K562 (cell line): ENCODE measurements at regions not wholly inside any gene's neighbourhood (a gene's known extent, or its start where the extent isn't known, plus 50 kb on each side); places are given as distances from the start of the nearest gene placed in this dataset.
A peak's percentile ranks its signal among the peaks of the same experiment; 100 is the strongest.

Experiments used
- ATF1 ChIP-seq, 2 experiments: fragments of 450-650 bp in 1 of 2; IDR thresholded peaks; 2 replicates each; pipeline ENCODE4 v1.6.1; 2016; ENCODE audit warnings: missing compliant biosample characterization in 1 of 2, missing genetic modification characterization in 1 of 2
- CC2D1A ChIP-seq: fragments of 450-650 bp; IDR thresholded peaks from 2 replicates; pipeline ENCODE4 v1.6.1; 2017; ENCODE audit warnings: mild to moderate bottlenecking
- POLR2A ChIP-seq: fragments of 450-650 bp; conservative IDR thresholded peaks from 2 replicates; pipeline ENCODE4 v1.6.1; 2016
- TCF7L2 ChIP-seq: fragments of 150-350 bp; IDR thresholded peaks from 2 replicates; pipeline ENCODE4 v1.6.1; 2016; ENCODE audit warnings: low read depth, mild to moderate bottlenecking, low read length, moderate library complexity
- ZKSCAN1 ChIP-seq: fragments of 150-350 bp; IDR thresholded peaks from 2 replicates; pipeline ENCODE4 v1.6.1; 2016; ENCODE audit warnings: low read depth, low read length
- ZNF124 ChIP-seq: sonication (generic); formaldehyde crosslinking; IDR thresholded peaks from 2 replicates; pipeline ENCODE4 v1.8.1; 2022; ENCODE audit warnings: missing genetic modification reagents
- TF ChIP-seq, protein P1 (sequence below): sonication (generic); formaldehyde crosslinking; IDR thresholded peaks from 2 replicates; pipeline ENCODE4 v1.8.1; 2022; ENCODE audit warnings: missing genetic modification reagents
- TF ChIP-seq, protein P2 (sequence below): fragments of 250-450 bp; sonication (Bioruptor Pico); IDR thresholded peaks from 2 replicates; pipeline ENCODE4 v1.5.0; 2021; ENCODE audit warnings: mild to moderate bottlenecking, moderate library complexity

DNA sequence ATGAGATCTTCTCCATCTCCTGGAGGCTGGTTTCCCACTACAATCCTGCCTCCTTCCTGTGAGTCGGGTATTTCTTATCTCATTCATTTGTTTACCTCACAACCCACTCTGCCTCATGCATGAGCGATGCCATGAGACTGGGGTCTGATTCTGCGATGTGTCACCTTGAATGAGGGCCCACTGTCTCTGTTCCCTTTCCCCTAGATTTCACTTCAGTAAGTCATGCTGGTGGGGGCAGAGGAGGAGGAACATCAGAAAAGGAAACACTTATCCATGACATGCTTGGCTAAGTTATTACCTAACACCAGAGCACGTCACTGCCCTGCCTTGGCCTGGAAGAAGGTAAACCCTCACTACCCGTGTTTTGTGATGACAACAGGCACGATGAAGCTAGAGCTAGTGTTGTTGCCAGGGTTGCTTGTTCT lies 337.4 kb upstream of the PRDM1 start:
- TF ChIP-seq ATF1 (CRISPR knock-in tag; IDR thresholded peaks at IDR 0.05) = no peak
- peak; percentile 28; the same call in 1 of the 2 replicates for TF ChIP-seq ATF1 (tag; IDR thresholded peaks at IDR 0.05)
- no peak for TF ChIP-seq TCF7L2
- TF ChIP-seq ZKSCAN1 = no peak
- TF ChIP-seq, protein P1, sequence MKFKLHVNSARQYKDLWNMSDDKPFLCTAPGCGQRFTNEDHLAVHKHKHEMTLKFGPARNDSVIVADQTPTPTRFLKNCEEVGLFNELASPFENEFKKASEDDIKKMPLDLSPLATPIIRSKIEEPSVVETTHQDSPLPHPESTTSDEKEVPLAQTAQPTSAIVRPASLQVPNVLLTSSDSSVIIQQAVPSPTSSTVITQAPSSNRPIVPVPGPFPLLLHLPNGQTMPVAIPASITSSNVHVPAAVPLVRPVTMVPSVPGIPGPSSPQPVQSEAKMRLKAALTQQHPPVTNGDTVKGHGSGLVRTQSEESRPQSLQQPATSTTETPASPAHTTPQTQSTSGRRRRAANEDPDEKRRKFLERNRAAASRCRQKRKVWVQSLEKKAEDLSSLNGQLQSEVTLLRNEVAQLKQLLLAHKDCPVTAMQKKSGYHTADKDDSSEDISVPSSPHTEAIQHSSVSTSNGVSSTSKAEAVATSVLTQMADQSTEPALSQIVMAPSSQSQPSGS (CRISPR knock-in tag) = no peak
- no peak for TF ChIP-seq CC2D1A
- TF ChIP-seq ZNF124 = no peak
- TF ChIP-seq POLR2A = no peak
- TF ChIP-seq, protein P2, sequence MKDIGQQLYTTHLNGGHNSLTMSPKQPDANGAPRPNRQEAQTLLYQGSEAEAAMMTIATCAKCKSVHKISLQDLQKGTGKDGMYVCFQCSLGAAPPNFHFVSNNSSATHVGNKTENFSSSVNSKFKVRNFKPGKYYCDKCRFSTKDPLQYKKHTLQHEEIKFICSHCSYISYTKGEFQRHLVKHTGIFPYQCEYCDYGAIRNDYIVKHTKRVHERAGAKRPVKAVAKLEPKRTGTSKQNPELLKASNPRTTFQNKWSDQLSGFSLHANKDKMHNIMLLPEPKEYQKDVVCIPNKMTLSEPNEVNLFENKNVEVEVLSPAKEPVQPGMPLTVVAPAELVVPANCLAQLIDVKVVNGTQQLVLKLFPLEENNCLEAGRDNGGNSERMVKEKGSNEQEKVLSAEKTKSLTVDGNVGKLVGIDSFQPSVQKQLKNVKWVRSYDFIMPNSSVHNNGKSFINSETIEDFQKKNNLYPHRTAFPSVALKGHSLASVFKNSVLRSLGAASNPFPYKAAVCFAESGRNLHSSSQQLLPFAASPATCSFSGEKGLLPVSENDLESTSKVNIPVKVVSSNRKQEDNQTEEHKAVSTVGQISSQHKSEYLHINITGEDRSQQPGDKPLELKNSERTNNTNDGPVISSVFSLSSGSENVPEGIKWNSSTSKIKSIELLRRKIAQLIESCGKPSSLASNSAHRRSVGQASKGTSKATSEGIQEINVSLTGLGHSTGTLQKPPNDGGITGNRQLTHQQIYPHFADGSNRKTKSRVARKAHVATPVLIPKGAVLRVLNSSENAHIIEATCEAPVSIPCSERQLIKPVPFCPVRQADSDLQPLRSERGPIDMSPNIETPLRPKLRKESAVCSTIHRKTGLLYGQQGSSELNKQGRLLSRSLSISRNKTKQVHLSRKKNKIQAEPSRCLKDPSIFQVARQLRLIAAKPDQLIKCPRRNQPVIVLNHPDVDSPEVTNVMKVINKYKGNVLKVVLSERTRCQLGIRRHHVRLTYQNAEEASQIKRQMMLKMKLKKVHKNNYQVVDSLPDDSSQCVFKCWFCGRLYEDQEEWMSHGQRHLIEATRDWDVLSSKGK = no peak
